ENCODE measurements at regions not wholly inside any gene's neighbourhood (a gene's known extent, or its start where the extent isn't known, plus 50 kb on each side); places are given as distances from the start of the nearest gene placed in this dataset.

- no peak for TF ChIP-seq POLR2AphosphoS5 (IDR thresholded peaks at IDR 0.05)
- TF ChIP-seq, protein P1, sequence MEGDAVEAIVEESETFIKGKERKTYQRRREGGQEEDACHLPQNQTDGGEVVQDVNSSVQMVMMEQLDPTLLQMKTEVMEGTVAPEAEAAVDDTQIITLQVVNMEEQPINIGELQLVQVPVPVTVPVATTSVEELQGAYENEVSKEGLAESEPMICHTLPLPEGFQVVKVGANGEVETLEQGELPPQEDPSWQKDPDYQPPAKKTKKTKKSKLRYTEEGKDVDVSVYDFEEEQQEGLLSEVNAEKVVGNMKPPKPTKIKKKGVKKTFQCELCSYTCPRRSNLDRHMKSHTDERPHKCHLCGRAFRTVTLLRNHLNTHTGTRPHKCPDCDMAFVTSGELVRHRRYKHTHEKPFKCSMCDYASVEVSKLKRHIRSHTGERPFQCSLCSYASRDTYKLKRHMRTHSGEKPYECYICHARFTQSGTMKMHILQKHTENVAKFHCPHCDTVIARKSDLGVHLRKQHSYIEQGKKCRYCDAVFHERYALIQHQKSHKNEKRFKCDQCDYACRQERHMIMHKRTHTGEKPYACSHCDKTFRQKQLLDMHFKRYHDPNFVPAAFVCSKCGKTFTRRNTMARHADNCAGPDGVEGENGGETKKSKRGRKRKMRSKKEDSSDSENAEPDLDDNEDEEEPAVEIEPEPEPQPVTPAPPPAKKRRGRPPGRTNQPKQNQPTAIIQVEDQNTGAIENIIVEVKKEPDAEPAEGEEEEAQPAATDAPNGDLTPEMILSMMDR (IDR thresholded peaks at IDR 0.05 in 8 of 11, conservative IDR thresholded peaks at IDR 0.05 in 3 of 11), result no peak
- TF ChIP-seq POLR2A (IDR thresholded peaks at IDR 0.05), result no peak
Measured at GRCh38 chr2:220053919-220054318, 426.5 kb downstream of the SLC4A3 start.
